ENCODE measurements at regions not wholly inside any gene's neighbourhood (a gene's known extent, or its start where the extent isn't known, plus 50 kb on each side); places are given as distances from the start of the nearest gene placed in this dataset.
"Not testable (repeated sequence)": the region's sequence is repeated elsewhere in the genome, so short reads cannot be mapped to it uniquely, and the experiment has no call there.

GRCh38 chr13:50651922-50652321 is 191.6 kb downstream of the DLEU7 start:
- TF ChIP-seq CTCF (IDR thresholded peaks at IDR 0.05) = no peak
- DNase-seq = no peak
- Histone ChIP-seq H3K4me1 (peaks cover 3% of the 10 kb centered on the region), H3K27me3 (no peaks in the 10 kb centered on the region), H3K9me3 (no peaks in the 10 kb centered on the region), H3K27ac (no peak overlapping the region), H3K4me3 (no peak overlapping the region), H3K36me3 (no peaks in the 10 kb centered on the region)
- ATAC-seq = no peak
- intact Hi-C loops (cut with DNase I) = no loop called here

- no peak for DNase-seq
- Histone ChIP-seq H3K36me3 (no peaks in the 10 kb centered on the region), H3K9me3 (no peaks in the 10 kb centered on the region), H3K27ac (no peak overlapping the region), H3K27me3 (no peaks in the 10 kb centered on the region), H3K4me3 (no peak overlapping the region), H3K4me1 (peaks cover 3% of the 10 kb centered on the region)
- intact Hi-C loops (cut with DNase I) = no loop called here
- ATAC-seq = no peak
- no peak for TF ChIP-seq CTCF (IDR thresholded peaks at IDR 0.05)
Observed at GRCh38 chr13:50654331-50654730, 189.2 kb downstream of the DLEU7 start.

- H3K4me1 ChIP-seq; H3K36me3 ChIP-seq; intact Hi-C loops (cut with DNase I); H3K27me3 ChIP-seq; H3K9me3 ChIP-seq; DNase-seq; H3K4me3 ChIP-seq; H3K27ac ChIP-seq; ATAC-seq: not testable (repeated sequence)
Observed at GRCh38 chr13:50661881-50662280, 181.6 kb downstream of the DLEU7 start.

GRCh38 chr13:50664951-50665350 is 178.5 kb downstream of the DLEU7 start:
- no peak overlapping the region for H3K4me3 ChIP-seq
- H3K4me1 ChIP-seq = no peaks in the 10 kb centered on the region
- intact Hi-C loops (cut with DNase I) = no loop called here
- no peaks in the 10 kb centered on the region for H3K36me3 ChIP-seq
- no peak for DNase-seq
- TF ChIP-seq CTCF (IDR thresholded peaks at IDR 0.05) = no peak
- ATAC-seq = no peak
- H3K27me3 ChIP-seq = no peaks in the 10 kb centered on the region
- no peaks in the 10 kb centered on the region for H3K9me3 ChIP-seq
- H3K27ac ChIP-seq = no peak overlapping the region

GRCh38 chr13:50668049-50668448 is 175.4 kb downstream of the DLEU7 start:
- H3K4me1 ChIP-seq = no peaks in the 10 kb centered on the region
- ATAC-seq = peak; percentile 40
- no peak for TF ChIP-seq CTCF (IDR thresholded peaks at IDR 0.05)
- H3K36me3 ChIP-seq = no peaks in the 10 kb centered on the region
- H3K27ac ChIP-seq = no peak overlapping the region
- no peak overlapping the region for H3K4me3 ChIP-seq
- intact Hi-C loops (cut with DNase I) = no loop called here
- no peaks in the 10 kb centered on the region for H3K27me3 ChIP-seq
- no peaks in the 10 kb centered on the region for H3K9me3 ChIP-seq
- no peak for DNase-seq

- Histone ChIP-seq H3K4me1 (no peaks in the 10 kb centered on the region), H3K27ac (no peak overlapping the region), H3K9me3 (no peaks in the 10 kb centered on the region), H3K36me3 (no peaks in the 10 kb centered on the region), H3K27me3 (no peaks in the 10 kb centered on the region), H3K4me3 (no peak overlapping the region)
- no peak for ATAC-seq
- TF ChIP-seq CTCF (IDR thresholded peaks at IDR 0.05) = no peak
- DNase-seq = no peak
- intact Hi-C loops (cut with DNase I) = no loop called here
Observed at GRCh38 chr13:50668691-50669271, 174.7 kb downstream of the DLEU7 start.
